ENCODE measurements at regions not wholly inside any gene's neighbourhood (a gene's known extent, or its start where the extent isn't known, plus 50 kb on each side); places are given as distances from the start of the nearest gene placed in this dataset.

- TF ChIP-seq CTCF (IDR thresholded peaks at IDR 0.05) (no peak), EP300 (IDR thresholded peaks at IDR 0.05) (no peak)
Observed at GRCh38 chr15:97874139-97874538, 86.4 kb upstream of the ARRDC4 start.

Data from tibial nerve (tissue), 4 donors.